ENCODE measurements at regions not wholly inside any gene's neighbourhood (a gene's known extent, or its start where the extent isn't known, plus 50 kb on each side); places are given as distances from the start of the nearest gene placed in this dataset.

DNA sequence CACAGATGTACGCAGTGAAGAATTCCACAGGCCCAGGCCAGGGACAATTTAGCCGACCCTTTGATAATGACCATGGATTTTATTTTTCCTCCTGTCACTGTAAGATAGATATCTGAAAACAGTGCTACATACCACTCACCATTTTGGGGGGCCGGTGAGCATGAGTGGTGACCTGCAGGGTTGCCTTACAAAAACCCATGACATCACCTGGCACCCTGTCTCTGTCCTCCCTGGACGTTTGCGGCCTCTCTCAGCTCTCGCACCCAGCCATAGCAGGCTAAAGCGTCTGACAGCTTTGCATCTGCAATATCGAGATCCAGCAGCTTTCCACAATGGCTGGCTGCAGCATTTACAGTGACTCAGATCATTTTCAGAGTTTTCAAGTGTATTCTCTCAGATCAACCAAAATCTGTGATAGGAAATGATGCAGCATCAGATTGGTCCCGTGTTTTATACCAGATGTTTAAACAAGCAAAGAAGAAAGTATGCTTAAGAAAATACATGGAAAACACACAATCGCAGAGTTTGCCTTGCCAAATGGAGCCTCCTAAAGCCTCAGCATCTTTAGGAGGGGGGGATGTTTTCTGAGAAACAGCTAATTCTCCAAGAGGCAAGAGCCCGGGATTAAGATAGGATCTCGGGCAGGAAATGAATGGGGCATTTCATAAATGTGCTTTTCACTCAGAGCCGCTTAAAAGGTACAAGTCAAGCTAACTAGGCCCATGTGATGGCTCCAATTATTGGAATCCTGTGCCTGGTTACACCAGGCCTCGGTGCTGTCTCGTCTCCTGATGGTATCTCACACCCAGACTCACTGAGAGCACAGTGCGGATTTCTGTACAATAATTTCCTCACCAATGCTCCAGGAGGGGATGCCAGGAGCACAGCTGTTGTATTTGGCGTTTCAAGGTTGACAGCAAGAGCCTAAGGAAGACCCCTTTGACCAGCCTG lies 257.3 kb downstream of the XXYLT1 start:
- no peak overlapping the region for H2AFZ ChIP-seq (ENCODE audit: low read depth, low read length)
- no peak overlapping the region for H3K4me3 ChIP-seq (ENCODE audit: low read length)
- no peak overlapping the region for H3K9ac ChIP-seq (ENCODE audit: low read length)
- H3K9me2 ChIP-seq (ENCODE audit: insufficient read depth, low read length) = no peaks in the 10 kb centered on the region
- H3K9me3 ChIP-seq (ENCODE audit: low read length) = no peaks in the 10 kb centered on the region
- H3K4me2 ChIP-seq (ENCODE audit: low read length) = no peak overlapping the region
- TF ChIP-seq EP300 (conservative IDR thresholded peaks at IDR 0.05; ENCODE audit: poor library complexity, severe bottlenecking) (no peak), POLR2AphosphoS5 (IDR thresholded peaks at IDR 0.05) (no peak), SMC3 (conservative IDR thresholded peaks at IDR 0.05; ENCODE audit: poor library complexity) (no peak), RAD21 (conservative IDR thresholded peaks at IDR 0.05) (no peak), TAF1 (IDR thresholded peaks at IDR 0.05; ENCODE audit: low read depth) (no peak), MXI1 (conservative IDR thresholded peaks at IDR 0.05; ENCODE audit: poor library complexity, severe bottlenecking) (no peak), EZH2 (IDR thresholded peaks at IDR 0.05; ENCODE audit: borderline replicate concordance, insufficient read depth, low read length, poor library complexity, severe bottlenecking) (no peak)
- TF ChIP-seq, protein P1, sequence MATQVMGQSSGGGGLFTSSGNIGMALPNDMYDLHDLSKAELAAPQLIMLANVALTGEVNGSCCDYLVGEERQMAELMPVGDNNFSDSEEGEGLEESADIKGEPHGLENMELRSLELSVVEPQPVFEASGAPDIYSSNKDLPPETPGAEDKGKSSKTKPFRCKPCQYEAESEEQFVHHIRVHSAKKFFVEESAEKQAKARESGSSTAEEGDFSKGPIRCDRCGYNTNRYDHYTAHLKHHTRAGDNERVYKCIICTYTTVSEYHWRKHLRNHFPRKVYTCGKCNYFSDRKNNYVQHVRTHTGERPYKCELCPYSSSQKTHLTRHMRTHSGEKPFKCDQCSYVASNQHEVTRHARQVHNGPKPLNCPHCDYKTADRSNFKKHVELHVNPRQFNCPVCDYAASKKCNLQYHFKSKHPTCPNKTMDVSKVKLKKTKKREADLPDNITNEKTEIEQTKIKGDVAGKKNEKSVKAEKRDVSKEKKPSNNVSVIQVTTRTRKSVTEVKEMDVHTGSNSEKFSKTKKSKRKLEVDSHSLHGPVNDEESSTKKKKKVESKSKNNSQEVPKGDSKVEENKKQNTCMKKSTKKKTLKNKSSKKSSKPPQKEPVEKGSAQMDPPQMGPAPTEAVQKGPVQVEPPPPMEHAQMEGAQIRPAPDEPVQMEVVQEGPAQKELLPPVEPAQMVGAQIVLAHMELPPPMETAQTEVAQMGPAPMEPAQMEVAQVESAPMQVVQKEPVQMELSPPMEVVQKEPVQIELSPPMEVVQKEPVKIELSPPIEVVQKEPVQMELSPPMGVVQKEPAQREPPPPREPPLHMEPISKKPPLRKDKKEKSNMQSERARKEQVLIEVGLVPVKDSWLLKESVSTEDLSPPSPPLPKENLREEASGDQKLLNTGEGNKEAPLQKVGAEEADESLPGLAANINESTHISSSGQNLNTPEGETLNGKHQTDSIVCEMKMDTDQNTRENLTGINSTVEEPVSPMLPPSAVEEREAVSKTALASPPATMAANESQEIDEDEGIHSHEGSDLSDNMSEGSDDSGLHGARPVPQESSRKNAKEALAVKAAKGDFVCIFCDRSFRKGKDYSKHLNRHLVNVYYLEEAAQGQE (IDR thresholded peaks at IDR 0.05; ENCODE audit: borderline replicate concordance) = no peak
- TF ChIP-seq, protein P2, sequence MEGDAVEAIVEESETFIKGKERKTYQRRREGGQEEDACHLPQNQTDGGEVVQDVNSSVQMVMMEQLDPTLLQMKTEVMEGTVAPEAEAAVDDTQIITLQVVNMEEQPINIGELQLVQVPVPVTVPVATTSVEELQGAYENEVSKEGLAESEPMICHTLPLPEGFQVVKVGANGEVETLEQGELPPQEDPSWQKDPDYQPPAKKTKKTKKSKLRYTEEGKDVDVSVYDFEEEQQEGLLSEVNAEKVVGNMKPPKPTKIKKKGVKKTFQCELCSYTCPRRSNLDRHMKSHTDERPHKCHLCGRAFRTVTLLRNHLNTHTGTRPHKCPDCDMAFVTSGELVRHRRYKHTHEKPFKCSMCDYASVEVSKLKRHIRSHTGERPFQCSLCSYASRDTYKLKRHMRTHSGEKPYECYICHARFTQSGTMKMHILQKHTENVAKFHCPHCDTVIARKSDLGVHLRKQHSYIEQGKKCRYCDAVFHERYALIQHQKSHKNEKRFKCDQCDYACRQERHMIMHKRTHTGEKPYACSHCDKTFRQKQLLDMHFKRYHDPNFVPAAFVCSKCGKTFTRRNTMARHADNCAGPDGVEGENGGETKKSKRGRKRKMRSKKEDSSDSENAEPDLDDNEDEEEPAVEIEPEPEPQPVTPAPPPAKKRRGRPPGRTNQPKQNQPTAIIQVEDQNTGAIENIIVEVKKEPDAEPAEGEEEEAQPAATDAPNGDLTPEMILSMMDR (IDR thresholded peaks at IDR 0.05; ENCODE audit: poor library complexity, severe bottlenecking) = no peak
- no peaks in the 10 kb centered on the region for H3K27me3 ChIP-seq (ENCODE audit: insufficient read depth, low read depth, low read length)
- H4K20me1 ChIP-seq (ENCODE audit: insufficient read depth) = no peaks in the 10 kb centered on the region
- H3K27ac ChIP-seq (ENCODE audit: low read length) = no peak overlapping the region
- H3F3A ChIP-seq (ENCODE audit: insufficient read depth, low read length, poor library complexity, severe bottlenecking) = no peaks in the 10 kb centered on the region
- H3K36me3 ChIP-seq (ENCODE audit: insufficient read depth, low read length) = no peaks in the 10 kb centered on the region
- H3K79me2 ChIP-seq (replicated peaks; ENCODE audit: insufficient read depth, low read length) = no peaks in the 10 kb centered on the region

DNA sequence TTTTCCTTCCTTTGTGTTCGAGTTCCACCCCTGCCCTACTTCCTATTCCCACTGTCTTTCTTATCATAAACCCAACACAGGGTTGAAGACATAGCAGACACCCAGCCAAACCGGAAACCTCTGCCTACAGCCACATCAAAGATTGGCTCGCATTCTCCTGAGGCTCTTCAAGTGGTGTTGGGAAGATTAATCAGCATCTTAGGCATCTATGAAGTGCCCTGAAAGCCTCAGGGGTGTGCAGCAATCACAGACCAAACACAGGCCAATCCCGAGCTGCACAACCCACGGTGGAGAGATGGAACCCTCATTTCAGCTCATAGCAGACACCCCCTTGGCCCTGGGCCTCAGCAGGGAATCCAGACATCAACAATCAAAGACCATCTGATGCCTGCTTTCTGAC lies 255.9 kb downstream of the XXYLT1 start:
- no peaks in the 10 kb centered on the region for H4K20me1 ChIP-seq (ENCODE audit: insufficient read depth)
- H3F3A ChIP-seq (ENCODE audit: insufficient read depth, low read length, poor library complexity, severe bottlenecking) = no peaks in the 10 kb centered on the region
- H3K4me2 ChIP-seq (ENCODE audit: low read length) = no peak overlapping the region
- no peaks in the 10 kb centered on the region for H3K79me2 ChIP-seq (replicated peaks; ENCODE audit: insufficient read depth, low read length)
- no peaks in the 10 kb centered on the region for H3K36me3 ChIP-seq (ENCODE audit: insufficient read depth, low read length)
- no peak overlapping the region for H3K27ac ChIP-seq (ENCODE audit: low read length)
- H3K9me2 ChIP-seq (ENCODE audit: insufficient read depth, low read length) = no peaks in the 10 kb centered on the region
- no peak overlapping the region for H3K4me3 ChIP-seq (ENCODE audit: low read length)
- H3K9ac ChIP-seq (ENCODE audit: low read length) = no peak overlapping the region
- H2AFZ ChIP-seq (ENCODE audit: low read depth, low read length) = no peak overlapping the region
- TF ChIP-seq RAD21 (conservative IDR thresholded peaks at IDR 0.05) (no peak), EZH2 (IDR thresholded peaks at IDR 0.05; ENCODE audit: borderline replicate concordance, insufficient read depth, low read length, poor library complexity, severe bottlenecking) (no peak), SMC3 (conservative IDR thresholded peaks at IDR 0.05; ENCODE audit: poor library complexity) (no peak), MXI1 (conservative IDR thresholded peaks at IDR 0.05; ENCODE audit: poor library complexity, severe bottlenecking) (no peak), EP300 (conservative IDR thresholded peaks at IDR 0.05; ENCODE audit: poor library complexity, severe bottlenecking) (no peak), TAF1 (IDR thresholded peaks at IDR 0.05; ENCODE audit: low read depth) (no peak), POLR2AphosphoS5 (IDR thresholded peaks at IDR 0.05) (no peak)
- TF ChIP-seq, protein P1 (IDR thresholded peaks at IDR 0.05; ENCODE audit: borderline replicate concordance) = no peak
- TF ChIP-seq, protein P2 (IDR thresholded peaks at IDR 0.05; ENCODE audit: poor library complexity, severe bottlenecking) = no peak
- H3K9me3 ChIP-seq (ENCODE audit: low read length) = no peaks in the 10 kb centered on the region
- no peaks in the 10 kb centered on the region for H3K27me3 ChIP-seq (ENCODE audit: insufficient read depth, low read depth, low read length)
